GM12865 (cell line): ENCODE measurements at regions not wholly inside any gene's neighbourhood (a gene's known extent, or its start where the extent isn't known, plus 50 kb on each side); places are given as distances from the start of the nearest gene placed in this dataset.

Source experiments
- DNase-seq: peaks from one replicate; pipeline ENCODE4 v3.0.0; 2010; ENCODE audit warnings: low read depth
- H3K4me3 ChIP-seq: 2 replicates; pipeline ENCODE4 v1.5.1; 2011; ENCODE audit warnings: mild to moderate bottlenecking, low read depth, low read length, control low read depth
- CTCF ChIP-seq: IDR thresholded peaks from 2 replicates; pipeline ENCODE4 v1.5.1; 2011; ENCODE audit warnings: low read length, control low read depth, low read depth, inconsistent platforms; ENCODE audit not compliant: insufficient read depth; ENCODE audit errors: missing control alignments

- no peak overlapping the region for H3K4me3 ChIP-seq
- no peak for TF ChIP-seq CTCF
- no peak for DNase-seq
These were observed 146.0 kb downstream of the EDN3 start for GRCh38 chr20:59446376-59446775.

GRCh38 chr20:59448196-59448595 lies 147.8 kb downstream of the EDN3 start:
- no peak overlapping the region for H3K4me3 ChIP-seq
- DNase-seq, result no peak
- no peak for TF ChIP-seq CTCF

- H3K4me3 ChIP-seq, result no peak overlapping the region
- DNase-seq, result no peak
- no peak for TF ChIP-seq CTCF
These were observed 148.5 kb downstream of the EDN3 start for GRCh38 chr20:59448851-59449444.

GRCh38 chr20:59451066-59451630 lies 150.7 kb downstream of the EDN3 start:
- DNase-seq, result no peak
- TF ChIP-seq CTCF, result no peak

GRCh38 chr20:59451641-59452040 lies 151.2 kb downstream of the EDN3 start:
- DNase-seq, result no peak
- no peak for TF ChIP-seq CTCF
- H3K4me3 ChIP-seq, result no peak overlapping the region

More at GRCh38 chr20:59451066-59451630, 150.7 kb downstream of the EDN3 start:
- no peak overlapping the region for H3K4me3 ChIP-seq

- no peak for TF ChIP-seq CTCF
- DNase-seq, result no peak
- no peak overlapping the region for H3K4me3 ChIP-seq
These were observed 151.5 kb upstream of the PHACTR3 start for GRCh38 chr20:59452856-59453255.
